ENCODE measurements at regions not wholly inside any gene's neighbourhood (a gene's known extent, or its start where the extent isn't known, plus 50 kb on each side); places are given as distances from the start of the nearest gene placed in this dataset.
A peak's percentile ranks its signal among the peaks of the same experiment; 100 is the strongest.

DNA sequence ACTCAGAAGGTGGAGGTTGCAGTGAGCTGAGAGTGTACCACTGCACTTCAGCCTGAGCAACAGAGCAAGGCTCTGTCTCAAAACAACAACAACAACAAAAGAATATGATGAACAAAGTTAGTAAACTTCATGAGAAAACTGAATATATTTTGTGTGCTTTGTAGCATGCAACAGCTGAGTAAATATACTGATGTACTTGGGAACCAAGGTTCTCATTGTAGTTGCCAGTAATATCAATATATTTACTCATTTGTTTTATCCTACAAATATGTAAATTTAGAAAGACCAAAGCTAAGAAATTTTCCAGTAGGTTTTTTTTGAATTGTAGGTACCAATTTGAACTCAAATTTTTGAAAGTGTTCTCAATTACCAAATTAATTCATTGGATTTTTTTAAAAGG is 127.2 kb downstream of the IPO8 start:
- no peak overlapping the region for H3K4me2 ChIP-seq
- DNase-seq (ENCODE audit: low read depth in 1 of 2, low spot score in 1 of 2) (no peak), ATAC-seq (no peak), FAIRE-seq (no peak)
- H3K27ac ChIP-seq: no peak overlapping the region
- no peaks in the 10 kb centered on the region for H3K4me1 ChIP-seq
- TF ChIP-seq, protein P1, sequence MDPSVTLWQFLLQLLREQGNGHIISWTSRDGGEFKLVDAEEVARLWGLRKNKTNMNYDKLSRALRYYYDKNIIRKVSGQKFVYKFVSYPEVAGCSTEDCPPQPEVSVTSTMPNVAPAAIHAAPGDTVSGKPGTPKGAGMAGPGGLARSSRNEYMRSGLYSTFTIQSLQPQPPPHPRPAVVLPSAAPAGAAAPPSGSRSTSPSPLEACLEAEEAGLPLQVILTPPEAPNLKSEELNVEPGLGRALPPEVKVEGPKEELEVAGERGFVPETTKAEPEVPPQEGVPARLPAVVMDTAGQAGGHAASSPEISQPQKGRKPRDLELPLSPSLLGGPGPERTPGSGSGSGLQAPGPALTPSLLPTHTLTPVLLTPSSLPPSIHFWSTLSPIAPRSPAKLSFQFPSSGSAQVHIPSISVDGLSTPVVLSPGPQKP (IDR thresholded peaks at IDR 0.05; ENCODE audit: low read depth, low read length): no peak
- TF ChIP-seq RARB (CRISPR knock-in tag; IDR thresholded peaks at IDR 0.05) (no peak), TFCP2L1 (CRISPR knock-in tag; IDR thresholded peaks at IDR 0.05) (no peak), MAFK (IDR thresholded peaks at IDR 0.05; ENCODE audit: partially characterized antibody) (no peak), SREBF2 (IDR thresholded peaks at IDR 0.05) (no peak), ZC3H11A (IDR thresholded peaks at IDR 0.05) (no peak), KDM5A (IDR thresholded peaks at IDR 0.05) (no peak), CBX2 (IDR thresholded peaks at IDR 0.05; ENCODE audit: borderline replicate concordance, low read depth) (no peak), HOXA7 (CRISPR knock-in tag; IDR thresholded peaks at IDR 0.05) (no peak), NR3C1 (IDR thresholded peaks at IDR 0.05) (no peak), GATA3 (IDR thresholded peaks at IDR 0.05; ENCODE audit: borderline replicate concordance) (no peak)
- TF ChIP-seq, protein P2, sequence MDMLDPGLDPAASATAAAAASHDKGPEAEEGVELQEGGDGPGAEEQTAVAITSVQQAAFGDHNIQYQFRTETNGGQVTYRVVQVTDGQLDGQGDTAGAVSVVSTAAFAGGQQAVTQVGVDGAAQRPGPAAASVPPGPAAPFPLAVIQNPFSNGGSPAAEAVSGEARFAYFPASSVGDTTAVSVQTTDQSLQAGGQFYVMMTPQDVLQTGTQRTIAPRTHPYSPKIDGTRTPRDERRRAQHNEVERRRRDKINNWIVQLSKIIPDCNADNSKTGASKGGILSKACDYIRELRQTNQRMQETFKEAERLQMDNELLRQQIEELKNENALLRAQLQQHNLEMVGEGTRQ (IDR thresholded peaks at IDR 0.05): no peak
- POLR2A ChIA-PET: no interaction called here
- H3K9me3 ChIP-seq: no peaks in the 10 kb centered on the region
- CTCF ChIA-PET: no interaction called here
- H3K4me3 ChIP-seq: no peak overlapping the region

DNA sequence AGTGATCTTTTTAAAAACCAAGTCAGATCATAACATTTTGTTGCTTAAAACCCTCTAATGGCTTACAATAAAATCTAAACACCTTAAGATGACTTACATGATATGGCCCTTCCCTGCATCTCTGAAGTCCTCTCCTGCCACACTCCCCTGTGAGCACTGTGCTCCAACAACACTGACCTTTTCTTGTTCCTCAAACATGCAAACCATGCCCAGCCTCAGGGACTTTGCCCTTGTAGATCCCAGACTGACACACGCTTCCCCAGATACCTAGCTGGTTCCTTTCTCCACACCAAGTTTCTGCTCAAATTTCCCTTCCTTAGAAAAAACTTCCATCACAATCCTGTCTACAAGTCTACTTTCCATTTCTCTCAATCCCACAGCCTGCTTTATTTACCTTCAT is 128.6 kb downstream of the IPO8 start:
- FAIRE-seq: no peak
- Histone ChIP-seq H3K4me2 (no peak overlapping the region), H3K4me3 (no peak overlapping the region), H3K27ac (no peak overlapping the region), H3K4me1 (no peaks in the 10 kb centered on the region), H3K9me3 (no peaks in the 10 kb centered on the region)
- 2% methylated on average over 1 of the region's 1 CpG for WGBS (ENCODE audit: missing lambda C conversion rate)
- ATAC-seq: no peak
- DNase-seq (ENCODE audit: low read depth in 1 of 2, low spot score in 1 of 2): no peak
- POLR2A ChIA-PET: no interaction called here
- no peak for TF ChIP-seq RAD21 (conservative IDR thresholded peaks at IDR 0.05 in 1 of 2, IDR thresholded peaks at IDR 0.05 in 1 of 2)
- TF ChIP-seq HOXB5 (CRISPR knock-in tag; IDR thresholded peaks at IDR 0.05): no peak
- TF ChIP-seq BHLHE40 (IDR thresholded peaks at IDR 0.05; ENCODE audit: low read depth, low read length): no peak
- TF ChIP-seq FOSL2 (IDR thresholded peaks at IDR 0.05): no peak
- TF ChIP-seq FOSL2 (CRISPR knock-in tag; IDR thresholded peaks at IDR 0.05): no peak
- TF ChIP-seq, protein P3, sequence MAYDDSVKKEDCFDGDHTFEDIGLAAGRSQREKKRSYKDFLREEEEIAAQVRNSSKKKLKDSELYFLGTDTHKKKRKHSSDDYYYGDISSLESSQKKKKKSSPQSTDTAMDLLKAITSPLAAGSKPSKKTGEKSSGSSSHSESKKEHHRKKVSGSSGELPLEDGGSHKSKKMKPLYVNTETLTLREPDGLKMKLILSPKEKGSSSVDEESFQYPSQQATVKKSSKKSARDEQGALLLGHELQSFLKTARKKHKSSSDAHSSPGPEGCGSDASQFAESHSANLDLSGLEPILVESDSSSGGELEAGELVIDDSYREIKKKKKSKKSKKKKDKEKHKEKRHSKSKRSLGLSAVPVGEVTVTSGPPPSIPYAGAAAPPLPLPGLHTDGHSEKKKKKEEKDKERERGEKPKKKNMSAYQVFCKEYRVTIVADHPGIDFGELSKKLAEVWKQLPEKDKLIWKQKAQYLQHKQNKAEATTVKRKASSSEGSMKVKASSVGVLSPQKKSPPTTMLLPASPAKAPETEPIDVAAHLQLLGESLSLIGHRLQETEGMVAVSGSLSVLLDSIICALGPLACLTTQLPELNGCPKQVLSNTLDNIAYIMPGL (CRISPR knock-in tag; IDR thresholded peaks at IDR 0.05; ENCODE audit: borderline replicate concordance): no peak
- no peak for TF ChIP-seq MYC (IDR thresholded peaks at IDR 0.05; ENCODE audit: borderline replicate concordance, low read length)
- TF ChIP-seq SMC3 (IDR thresholded peaks at IDR 0.05): no peak
- no peak for TF ChIP-seq GATA3 (IDR thresholded peaks at IDR 0.05; ENCODE audit: borderline replicate concordance)
- no peak for TF ChIP-seq JUN (IDR thresholded peaks at IDR 0.05)
- CTCF ChIA-PET: no interaction called here

DNA sequence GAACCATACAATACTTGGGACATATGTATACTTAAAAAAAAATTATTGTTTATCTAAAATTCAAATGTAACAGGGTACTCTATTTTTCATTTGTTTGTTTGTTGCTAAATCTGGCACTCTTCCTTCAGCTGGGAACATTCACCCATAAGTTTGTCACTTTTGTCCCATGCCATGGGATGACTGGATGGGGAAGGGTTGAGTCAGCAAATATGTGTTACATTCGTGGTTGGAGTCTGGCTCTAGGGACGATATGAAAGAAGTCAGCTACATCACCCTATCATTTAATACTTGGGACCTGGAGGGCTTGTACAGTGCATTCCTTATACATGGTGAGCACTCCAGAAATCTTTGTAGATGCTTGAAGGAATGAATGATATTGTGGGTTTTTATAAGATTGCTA is 131.3 kb downstream of the IPO8 start:
- CTCF ChIA-PET: no interaction called here
- H3K4me1 ChIP-seq: no peaks in the 10 kb centered on the region
- no peak for TF ChIP-seq FOXS1 (CRISPR knock-in tag; IDR thresholded peaks at IDR 0.05)
- TF ChIP-seq MAFK (IDR thresholded peaks at IDR 0.05; ENCODE audit: partially characterized antibody): peak; percentile 67
- H3K27ac ChIP-seq: no peak overlapping the region
- FAIRE-seq (no peak), ATAC-seq (no peak), DNase-seq (ENCODE audit: low read depth in 1 of 2, low spot score in 1 of 2) (no peak)
- no peak overlapping the region for H3K4me2 ChIP-seq
- POLR2A ChIA-PET: no interaction called here
- H3K4me3 ChIP-seq: no peak overlapping the region
- H3K9me3 ChIP-seq: no peaks in the 10 kb centered on the region
- 11% methylated on average over 2 of the region's 2 CpGs for WGBS (ENCODE audit: missing lambda C conversion rate)

Measured in A549 (cell line).